OCI-LY3 (cell line): ENCODE measurements at regions not wholly inside any gene's neighbourhood (a gene's known extent, or its start where the extent isn't known, plus 50 kb on each side); places are given as distances from the start of the nearest gene placed in this dataset.

Source experiments
- H2AFZ ChIP-seq: fragments of 200-600, 300-600 bp; shearing (Covaris generic); 2 replicates; pipeline ENCODE4 v1.6.0; 2014; ENCODE audit warnings: antibody characterized with exemption, low read depth, low read length
- H3K27ac ChIP-seq: fragments of 200-600, 300-600 bp; sonication (generic); 2 replicates; pipeline ENCODE4 v1.5.1; 2014; ENCODE audit warnings: mild to moderate bottlenecking, low read length, moderate library complexity, mixed read lengths
- H3K27me3 ChIP-seq: fragments of 200-600, 300-600 bp; sonication (generic); 2 replicates; pipeline ENCODE4 v1.6.1; 2014; ENCODE audit warnings: low read depth, low read length, mixed read lengths
- H3K36me3 ChIP-seq: fragments of 200-600, 300-600 bp; sonication (generic); replicated peaks from 2 replicates; pipeline ENCODE3; 2014; ENCODE audit warnings: low read depth, low read length, mixed read lengths
- H3K4me1 ChIP-seq: fragments of 300-600, 200-600 bp; sonication (generic); 2 replicates; pipeline ENCODE4 v1.6.1; 2014; ENCODE audit warnings: low read length, mixed read lengths
- H3K4me2 ChIP-seq: fragments of 200-600, 300-600 bp; sonication (generic); 2 replicates; pipeline ENCODE4 v1.6.1; 2014; ENCODE audit warnings: low read length, mixed read lengths
- H3K4me3 ChIP-seq: fragments of 300-600, 200-600 bp; sonication (generic); 2 replicates; pipeline ENCODE4 v1.5.1; 2014; ENCODE audit warnings: antibody characterized with exemption, mild to moderate bottlenecking, low read length, moderate library complexity
- H3K79me2 ChIP-seq: fragments of 300-600, 200-600 bp; shearing (Covaris generic); 2 replicates; pipeline ENCODE4 v1.6.1; 2014; ENCODE audit warnings: mild to moderate bottlenecking, low read length, mixed read lengths
- H3K9ac ChIP-seq: fragments of 300-600, 200-600 bp; shearing (Covaris generic); 2 replicates; pipeline ENCODE4 v1.6.0; 2014; ENCODE audit warnings: mild to moderate bottlenecking, low read length, moderate library complexity
- H3K9me3 ChIP-seq: fragments of 200-600, 300-600 bp; shearing (Covaris generic); 2 replicates; pipeline ENCODE4 v1.6.1; 2014; ENCODE audit warnings: low read length, mixed read lengths; ENCODE audit not compliant: insufficient read depth
- H4K20me1 ChIP-seq: fragments of 200-600, 300-600 bp; sonication (generic); 2 replicates; pipeline ENCODE4 v1.6.1; 2016; ENCODE audit warnings: low read length, mixed read lengths; ENCODE audit not compliant: insufficient read depth
- CTCF ChIP-seq: fragments of 200-600, 300-600 bp; sonication (generic); IDR thresholded peaks from 2 replicates; pipeline ENCODE4 v1.5.1; 2014; ENCODE audit warnings: antibody characterized with exemption, low read length, low read depth
- EZH2phosphoT487 ChIP-seq: fragments of 200-600 bp; shearing (Covaris generic); IDR thresholded peaks from 2 replicates; pipeline ENCODE4 v1.6.1; 2018; ENCODE audit warnings: antibody characterized with exemption, mixed run types, low read depth

GRCh38 chr3:160152638-160153037 is 72.6 kb upstream of the C3orf80 start:
- no peaks in the 10 kb centered on the region for H3K36me3 ChIP-seq
- H3K4me3 ChIP-seq: no peak overlapping the region
- TF ChIP-seq EZH2phosphoT487: no peak
- no peak for TF ChIP-seq CTCF
- H3K4me1 ChIP-seq: no peaks in the 10 kb centered on the region
- no peak overlapping the region for H3K9ac ChIP-seq
- no peaks in the 10 kb centered on the region for H4K20me1 ChIP-seq
- H3K4me2 ChIP-seq: no peak overlapping the region
- H3K9me3 ChIP-seq: no peaks in the 10 kb centered on the region
- H3K79me2 ChIP-seq: no peaks in the 10 kb centered on the region
- H2AFZ ChIP-seq: no peak overlapping the region
- H3K27ac ChIP-seq: no peak overlapping the region
- no peaks in the 10 kb centered on the region for H3K27me3 ChIP-seq

GRCh38 chr3:160154033-160154432 is 71.2 kb upstream of the C3orf80 start:
- TF ChIP-seq CTCF: no peak
- no peak for TF ChIP-seq EZH2phosphoT487
- Histone ChIP-seq H3K4me1 (no peaks in the 10 kb centered on the region), H3K4me2 (no peak overlapping the region), H3K9me3 (no peaks in the 10 kb centered on the region), H2AFZ (no peak overlapping the region), H3K79me2 (no peaks in the 10 kb centered on the region), H4K20me1 (no peaks in the 10 kb centered on the region), H3K36me3 (no peaks in the 10 kb centered on the region), H3K4me3 (no peak overlapping the region), H3K9ac (no peak overlapping the region), H3K27me3 (no peaks in the 10 kb centered on the region), H3K27ac (no peak overlapping the region)

- no peaks in the 10 kb centered on the region for H3K4me1 ChIP-seq
- H3K9me3 ChIP-seq: no peaks in the 10 kb centered on the region
- H4K20me1 ChIP-seq: no peaks in the 10 kb centered on the region
- H3K79me2 ChIP-seq: no peaks in the 10 kb centered on the region
- H3K4me2 ChIP-seq: no peak overlapping the region
- no peak overlapping the region for H2AFZ ChIP-seq
- H3K9ac ChIP-seq: no peak overlapping the region
- H3K27me3 ChIP-seq: no peaks in the 10 kb centered on the region
- no peak overlapping the region for H3K4me3 ChIP-seq
- TF ChIP-seq CTCF (no peak), EZH2phosphoT487 (no peak)
- no peak overlapping the region for H3K27ac ChIP-seq
- no peaks in the 10 kb centered on the region for H3K36me3 ChIP-seq
Observed at GRCh38 chr3:160154596-160154995, 70.6 kb upstream of the C3orf80 start.

- Histone ChIP-seq H3K4me3 (no peak overlapping the region), H3K27ac (no peak overlapping the region), H3K27me3 (no peaks in the 10 kb centered on the region), H2AFZ (no peak overlapping the region), H3K9ac (no peak overlapping the region), H3K79me2 (no peaks in the 10 kb centered on the region), H3K4me2 (no peak overlapping the region), H3K36me3 (no peaks in the 10 kb centered on the region), H3K4me1 (no peaks in the 10 kb centered on the region), H4K20me1 (no peaks in the 10 kb centered on the region), H3K9me3 (no peaks in the 10 kb centered on the region)
- no peak for TF ChIP-seq CTCF
- TF ChIP-seq EZH2phosphoT487: no peak
Observed at GRCh38 chr3:160157321-160157720, 67.9 kb upstream of the C3orf80 start.
